H1 (cell line): ENCODE measurements at regions not wholly inside any gene's neighbourhood (a gene's known extent, or its start where the extent isn't known, plus 50 kb on each side); places are given as distances from the start of the nearest gene placed in this dataset.

ENCODE experiments used
- CTCF ChIA-PET: fragments of 300-600 bp; sonication (Branson Sonifier 250); formaldehyde crosslinking; loops from one replicate; lab custom pipeline; 2021; ENCODE audit not compliant: partially characterized antibody; lab: Charles Lee
- POLR2A ChIA-PET: fragments of 300-600 bp; sonication (Branson Sonifier 250); formaldehyde crosslinking; loops from one replicate; lab custom pipeline; 2021; ENCODE audit warnings: inconsistent platforms; ENCODE audit not compliant: partially characterized antibody; lab: Charles Lee
- DNase-seq, 2 experiments: peaks; one replicate each; pipeline versions ENCODE4 v3.0.0 to v3.0.0-alpha.2; 2010 to 2022; ENCODE audit warnings: low spot score in 2 of 2, low read depth in 1 of 2, mixed read lengths in 1 of 2
- FAIRE-seq: peaks from 2 replicates; lab custom pipeline; 2011; peaks lifted over from hg19 to GRCh38; lab: Jason Lieb, UNC
- H2AFZ ChIP-seq: 2 replicates; pipeline ENCODE4 v1.8.1; 2012; ENCODE audit warnings: low read length, inconsistent platforms
- H2AK5ac ChIP-seq: 2 replicates; pipeline ENCODE4 v1.6.1; 2013; ENCODE audit warnings: low read depth, low read length
- H2BK120ac ChIP-seq: replicated peaks from 2 replicates; pipeline ENCODE3; 2013; ENCODE audit warnings: low read depth, low read length, inconsistent platforms
- H2BK12ac ChIP-seq: 2 replicates; pipeline ENCODE4 v1.6.1; 2013; ENCODE audit warnings: low read depth, low read length
- H2BK15ac ChIP-seq: 2 replicates; pipeline ENCODE4 v1.6.1; 2013; ENCODE audit warnings: low read length
- H2BK20ac ChIP-seq: 2 replicates; pipeline ENCODE4 v1.6.1; 2013; ENCODE audit warnings: low read length
- H2BK5ac ChIP-seq: 2 replicates; pipeline ENCODE4 v1.6.1; 2013; ENCODE audit warnings: low read depth, low read length
- H3K14ac ChIP-seq: 2 replicates; pipeline ENCODE4 v1.6.1; 2013; ENCODE audit warnings: inconsistent platforms; ENCODE audit not compliant: insufficient read length
- H3K18ac ChIP-seq: 2 replicates; pipeline ENCODE4 v1.6.1; 2013; ENCODE audit warnings: low read length; ENCODE audit errors: extremely low read depth
- H3K23ac ChIP-seq: 2 replicates; pipeline ENCODE4 v1.6.1; 2013; ENCODE audit warnings: inconsistent platforms; ENCODE audit not compliant: insufficient read length
- H3K23me2 ChIP-seq: 2 replicates; pipeline ENCODE4 v1.6.1; 2013; ENCODE audit warnings: low read depth, low read length
- H3K27ac ChIP-seq: 2 replicates; pipeline ENCODE4 v1.6.1; 2011; ENCODE audit warnings: low read depth, low read length, inconsistent platforms
- H3K27me3 ChIP-seq, 4 experiments: replicated peaks in 1 of 4; 1 replicate in 1 of 4; 2 replicates in 3 of 4; pipeline versions ENCODE4 v1.6.1 to v1.8.1; 2011 to 2013; ENCODE audit warnings: low read length in 3 of 4, mild to moderate bottlenecking in 3 of 4, inconsistent platforms in 2 of 4, mixed read lengths in 2 of 4, moderate library complexity in 1 of 4; ENCODE audit not compliant: control insufficient read depth in 3 of 4, insufficient read depth in 3 of 4; ENCODE audit errors: extremely low read depth in 1 of 4
- H3K36me3 ChIP-seq, 4 experiments: 2 replicates each; pipeline versions ENCODE4 v1.6.1 to v1.8.1; 2011 to 2013; ENCODE audit warnings: mild to moderate bottlenecking in 4 of 4, low read length in 3 of 4, moderate library complexity in 2 of 4, control low read depth in 1 of 4, inconsistent platforms in 1 of 4; ENCODE audit not compliant: insufficient read depth in 4 of 4, control insufficient read depth in 2 of 4
- H3K4ac ChIP-seq: replicated peaks from 2 replicates; pipeline ENCODE3; 2013; ENCODE audit warnings: low read length, low read depth, mixed read lengths, inconsistent platforms; ENCODE audit not compliant: insufficient read length
- H3K4me1 ChIP-seq, 4 experiments: replicated peaks in 1 of 4; 1 replicate in 1 of 4; 2 replicates in 3 of 4; pipeline versions ENCODE4 v1.6.1 to v1.8.1; 2011 to 2013; ENCODE audit warnings: low read length in 3 of 4, inconsistent platforms in 2 of 4, mixed read lengths in 1 of 4; ENCODE audit not compliant: insufficient read depth in 4 of 4, control insufficient read depth in 3 of 4
- H3K4me2 ChIP-seq, 2 experiments: 2 replicates each; pipeline versions ENCODE4 v1.6.1 to v1.8.1; 2011 to 2013; ENCODE audit warnings: low read depth in 2 of 2, low read length in 2 of 2, control low read depth in 1 of 2, inconsistent platforms in 1 of 2, mild to moderate bottlenecking in 1 of 2; ENCODE audit not compliant: insufficient read depth in 1 of 2
- H3K4me3 ChIP-seq, 4 experiments: fragments of 200-600, 300-600 bp in 1 of 4; sonication (generic), shearing (Covaris generic), sonication (Bioruptor Twin) in 1 of 4; 2 replicates each; pipeline versions ENCODE4 v1.5.1 to v1.8.1; 2011 to 2016; ENCODE audit warnings: low read length in 4 of 4, low read depth in 3 of 4, control low read depth in 2 of 4, inconsistent platforms in 2 of 4, mild to moderate bottlenecking in 2 of 4, mixed read lengths in 1 of 4, moderate library complexity in 1 of 4; ENCODE audit not compliant: insufficient read depth in 2 of 4; ENCODE audit errors: extremely low read depth in 1 of 4
- H3K56ac ChIP-seq: replicated peaks from 2 replicates; pipeline ENCODE3; 2013; ENCODE audit warnings: low read depth, mild to moderate bottlenecking, mixed read lengths, low read length, inconsistent platforms; ENCODE audit not compliant: insufficient read length
- H3K79me1 ChIP-seq: 2 replicates; pipeline ENCODE4 v1.6.1; 2013; ENCODE audit warnings: low read depth, low read length, control low read depth
- H3K79me2 ChIP-seq, 2 experiments: 2 replicates each; pipeline versions ENCODE4 v1.6.1 to v1.8.1; 2012 to 2013; ENCODE audit warnings: low read length in 2 of 2, mild to moderate bottlenecking in 2 of 2, inconsistent platforms in 1 of 2; ENCODE audit not compliant: insufficient read depth in 2 of 2, control insufficient read depth in 1 of 2
- H3K9ac ChIP-seq, 4 experiments: replicated peaks in 1 of 4; 1 replicate in 1 of 4; 2 replicates in 3 of 4; pipeline versions ENCODE4 v1.6.1 to v1.8.1; 2011 to 2013; ENCODE audit warnings: low read depth in 3 of 4, low read length in 3 of 4, control low read depth in 2 of 4, mild to moderate bottlenecking in 2 of 4, moderate library complexity in 2 of 4, inconsistent platforms in 1 of 4; ENCODE audit errors: extremely low read depth in 1 of 4
- H3K9me3 ChIP-seq, 2 experiments: 2 replicates each; pipeline versions ENCODE4 v1.6.1 to v1.8.1; 2012 to 2013; ENCODE audit warnings: mild to moderate bottlenecking in 2 of 2, moderate library complexity in 2 of 2, control low read depth in 1 of 2, inconsistent platforms in 1 of 2, low read depth in 1 of 2, low read length in 1 of 2, mixed read lengths in 1 of 2; ENCODE audit not compliant: insufficient read depth in 2 of 2
- H4K20me1 ChIP-seq, 2 experiments: replicated peaks in 1 of 2; 2 replicates each; pipeline versions ENCODE3 to v1.8.1; 2011 to 2013; ENCODE audit warnings: inconsistent platforms in 2 of 2, low read length in 2 of 2, mild to moderate bottlenecking in 1 of 2; ENCODE audit not compliant: insufficient read depth in 2 of 2, control insufficient read depth in 1 of 2
- H4K5ac ChIP-seq: 2 replicates; pipeline ENCODE4 v1.6.1; 2013; ENCODE audit warnings: low read length, low read depth, mixed read lengths, inconsistent platforms; ENCODE audit not compliant: insufficient read length
- H4K8ac ChIP-seq: 2 replicates; pipeline ENCODE4 v1.8.0; 2013; ENCODE audit warnings: mild to moderate bottlenecking, moderate library complexity, low read length, inconsistent platforms; ENCODE audit not compliant: insufficient read depth; ENCODE audit errors: extremely low read depth
- H4K91ac ChIP-seq: replicated peaks from 2 replicates; pipeline ENCODE3; 2013; ENCODE audit warnings: low read length, mixed read lengths, inconsistent platforms; ENCODE audit not compliant: insufficient read length
- BACH1 ChIP-seq: IDR thresholded peaks from 2 replicates; pipeline ENCODE4 v1.6.1; 2012; ENCODE audit warnings: low read length, improper control_type of control experiment
- CBX5 ChIP-seq: fragments of 300-800, 300-1000 bp; sonication (generic); IDR thresholded peaks from 2 replicates; pipeline ENCODE4 v1.7.1; 2016; ENCODE audit warnings: antibody characterized with exemption, low read length, low read depth
- MAFK ChIP-seq: IDR thresholded peaks from 2 replicates; pipeline ENCODE4 v1.6.1; 2012; ENCODE audit warnings: low read depth, mild to moderate bottlenecking, improper control_type of control experiment, low read length
- WGBS, 2 experiments: shearing (Covaris generic) in 1 of 2; methylation state at CpG; one replicate each; pipeline versions ENCODE4 v1.1.6 to v1.1.7; 2013 to 2015; ENCODE audit warnings: low lambda C conversion rate in 2 of 2, mixed read lengths in 2 of 2, inconsistent platforms in 1 of 2, low coverage in 1 of 2, missing lambda C conversion rate in 1 of 2; ENCODE audit not compliant: insufficient replicate concordance in 2 of 2, insufficient coverage in 1 of 2, insufficient read length in 1 of 2; ENCODE audit errors: extremely low coverage in 1 of 2, missing lambda C conversion rate in 1 of 2; 5-methylcytosine and 5-hydroxymethylcytosine counted together

- no peak overlapping the region for H2BK15ac ChIP-seq
- no peak overlapping the region for H2BK120ac ChIP-seq
- H3K9me3 ChIP-seq, result no peaks in the 10 kb centered on the region
- H3K23me2 ChIP-seq, result no peaks in the 10 kb centered on the region
- no peak overlapping the region for H3K18ac ChIP-seq
- no peak overlapping the region for H4K91ac ChIP-seq
- no peaks in the 10 kb centered on the region for H3K79me1 ChIP-seq
- H3K4ac ChIP-seq, result no peak overlapping the region
- no peak overlapping the region for H2BK12ac ChIP-seq
- FAIRE-seq, result no peak
- no peak overlapping the region for H4K8ac ChIP-seq
- H4K5ac ChIP-seq, result no peak overlapping the region
- H3K9ac ChIP-seq, result no peak overlapping the region
- no peak overlapping the region for H3K23ac ChIP-seq
- no peak overlapping the region for H3K4me2 ChIP-seq
- POLR2A ChIA-PET, result no interaction called here
- H3K14ac ChIP-seq, result no peak overlapping the region
- CTCF ChIA-PET, result no interaction called here
- H2BK20ac ChIP-seq, result no peak overlapping the region
- WGBS, 2 experiments, result no CpG with 5 or more reads among the region's 3 CpGs
- no peak overlapping the region for H3K4me3 ChIP-seq
- no peak overlapping the region for H3K56ac ChIP-seq
- DNase-seq, result no peak
- no peak overlapping the region for H2BK5ac ChIP-seq
- no peaks in the 10 kb centered on the region for H3K79me2 ChIP-seq
- no peaks in the 10 kb centered on the region for H4K20me1 ChIP-seq
- no peak overlapping the region for H2AK5ac ChIP-seq
- H3K4me1 ChIP-seq, result no peaks in the 10 kb centered on the region
- H3K36me3 ChIP-seq, result no peaks in the 10 kb centered on the region
- no peaks in the 10 kb centered on the region for H3K27me3 ChIP-seq
- no peak overlapping the region for H3K27ac ChIP-seq
- TF ChIP-seq CBX5 (no peak), MAFK (no peak), BACH1 (no peak)
- TF ChIP-seq, all 59 proteins: peak for 0
- H2AFZ ChIP-seq, result no peak overlapping the region
These were observed 89.6 kb downstream of the MXRA5 start for GRCh38 chrX:3256868-3257267.
